Brain microvascular endothelial cell (primary cell): ENCODE measurements at regions not wholly inside any gene's neighbourhood (a gene's known extent, or its start where the extent isn't known, plus 50 kb on each side); places are given as distances from the start of the nearest gene placed in this dataset.

Source experiments
- DNase-seq: peaks from one replicate; pipeline ENCODE4 v3.0.0-alpha.2; 2020
- H3K27ac ChIP-seq: fragments of 250-450 bp; sonication (Bioruptor Pico); 2 replicates; pipeline ENCODE4 v1.5.1; 2020; ENCODE audit warnings: mild to moderate bottlenecking, moderate library complexity
- H3K27me3 ChIP-seq: fragments of 250-450 bp; sonication (Bioruptor Pico); replicated peaks from 2 replicates; pipeline ENCODE4 v1.5.1; 2020; ENCODE audit warnings: mild to moderate bottlenecking
- H3K36me3 ChIP-seq: fragments of 250-450 bp; sonication (Bioruptor Pico); replicated peaks from 2 replicates; pipeline ENCODE4 v1.5.1; 2020; ENCODE audit warnings: mild to moderate bottlenecking
- H3K4me3 ChIP-seq: 2 replicates; pipeline ENCODE4 v1.5.1; 2011; ENCODE audit warnings: low read depth, mild to moderate bottlenecking, control low read depth, low read length, moderate library complexity
- CTCF ChIP-seq: IDR thresholded peaks from 2 replicates; pipeline ENCODE4 v1.5.1; 2011; ENCODE audit warnings: low read depth, mild to moderate bottlenecking, moderate library complexity, low read length, control low read depth, inconsistent platforms; ENCODE audit errors: missing control alignments
- in situ Hi-C: cut with HindIII; loops from 2 replicates; pipeline ENCODE4 v1.10.0; 2017; ENCODE audit warnings: low sequenced_read_pairs, low pct_ligation_motif_present

- DNase-seq = no peak
- Histone ChIP-seq H3K36me3 (no peaks in the 10 kb centered on the region), H3K27ac (no peak overlapping the region), H3K27me3 (no peaks in the 10 kb centered on the region), H3K4me3 (no peak overlapping the region)
- no peak for TF ChIP-seq CTCF
- in situ Hi-C loops = no loop called here
These were observed 231.8 kb upstream of the TBL1XR1 start for GRCh38 chr3:177429079-177429478.

DNA sequence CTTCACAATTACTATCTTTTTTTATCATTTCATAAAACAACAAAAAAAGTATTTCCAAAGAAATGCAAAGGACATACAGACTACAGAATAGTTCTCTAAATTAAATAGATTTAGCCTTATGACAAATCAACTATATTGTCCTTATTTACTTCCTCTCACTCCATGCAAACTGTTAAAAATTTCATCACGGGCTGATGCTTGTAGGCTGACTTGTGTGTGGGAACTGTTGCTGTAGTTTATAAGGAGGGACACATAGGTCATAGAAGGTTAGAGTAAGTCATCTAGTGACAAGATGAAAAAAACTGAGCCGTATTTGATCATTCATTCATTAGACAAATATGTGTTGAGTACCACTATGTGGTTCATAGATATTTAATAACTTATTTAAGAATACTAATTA, 232.5 kb upstream of the TBL1XR1 start:
- no peaks in the 10 kb centered on the region for H3K27me3 ChIP-seq
- in situ Hi-C loops = no loop called here
- no peak for DNase-seq
- no peaks in the 10 kb centered on the region for H3K36me3 ChIP-seq
- no peak overlapping the region for H3K4me3 ChIP-seq
- TF ChIP-seq CTCF = no peak
- no peak overlapping the region for H3K27ac ChIP-seq

- no peak overlapping the region for H3K4me3 ChIP-seq
- H3K36me3 ChIP-seq = no peaks in the 10 kb centered on the region
- DNase-seq = no peak
- in situ Hi-C loops = no loop called here
- no peak overlapping the region for H3K27ac ChIP-seq
- TF ChIP-seq CTCF = no peak
- no peaks in the 10 kb centered on the region for H3K27me3 ChIP-seq
These were observed 233.4 kb upstream of the TBL1XR1 start for GRCh38 chr3:177430653-177431052.

- H3K36me3 ChIP-seq = no peaks in the 10 kb centered on the region
- in situ Hi-C loops = no loop called here
- no peak for TF ChIP-seq CTCF
- no peaks in the 10 kb centered on the region for H3K27me3 ChIP-seq
- DNase-seq = no peak
- no peak overlapping the region for H3K27ac ChIP-seq
- H3K4me3 ChIP-seq = no peak overlapping the region
These were observed 234.4 kb upstream of the TBL1XR1 start for GRCh38 chr3:177431525-177432176.

- in situ Hi-C loops = no loop called here
- no peak for TF ChIP-seq CTCF
- no peak for DNase-seq
- H3K36me3 ChIP-seq = no peaks in the 10 kb centered on the region
- no peak overlapping the region for H3K4me3 ChIP-seq
- H3K27me3 ChIP-seq = no peaks in the 10 kb centered on the region
- H3K27ac ChIP-seq = no peak overlapping the region
These were observed 238.0 kb upstream of the TBL1XR1 start for GRCh38 chr3:177435301-177435700.

DNA sequence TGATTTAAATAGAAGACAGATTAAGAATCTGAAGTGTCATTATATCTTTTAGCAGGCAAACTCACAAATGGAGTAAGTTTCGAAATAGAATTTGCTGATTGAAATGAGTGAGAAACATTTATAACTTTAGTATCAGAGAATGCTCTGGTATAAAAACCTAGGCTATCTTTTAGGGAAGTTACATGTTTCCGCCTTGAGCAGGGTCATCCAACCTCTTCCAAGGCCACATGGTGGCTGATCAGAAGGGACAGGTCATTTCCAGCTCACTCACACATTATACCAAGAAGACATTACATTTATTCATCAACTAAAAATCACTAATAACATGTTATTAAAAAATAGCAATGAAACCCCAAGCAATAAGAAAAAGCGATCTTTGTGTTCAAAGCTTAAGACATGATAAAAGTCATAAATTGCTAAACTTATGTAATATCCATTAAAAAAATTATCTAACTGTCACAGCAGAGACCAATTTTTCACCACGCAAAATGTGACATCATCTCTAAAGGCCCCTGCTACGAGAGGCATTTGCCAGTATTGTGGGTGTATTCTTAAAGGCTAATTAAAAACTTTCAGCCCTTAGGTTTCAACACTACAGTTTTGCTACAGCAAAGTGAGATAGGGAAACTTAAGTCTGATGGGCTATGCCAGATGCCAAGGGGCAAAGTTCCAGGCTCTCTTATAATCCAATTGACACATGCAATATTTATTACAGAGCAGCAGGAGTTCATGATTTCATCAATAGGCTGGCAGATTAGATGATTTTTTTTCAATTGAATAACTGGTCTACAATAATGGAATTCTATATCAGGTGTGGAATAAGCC, 240.4 kb upstream of the TBL1XR1 start:
- in situ Hi-C loops = no loop called here
- Histone ChIP-seq H3K36me3 (no peaks in the 10 kb centered on the region), H3K27ac (no peak overlapping the region), H3K27me3 (no peaks in the 10 kb centered on the region), H3K4me3 (no peak overlapping the region)
- DNase-seq = no peak
- no peak for TF ChIP-seq CTCF
